ENCODE measurements at regions not wholly inside any gene's neighbourhood (a gene's known extent, or its start where the extent isn't known, plus 50 kb on each side); places are given as distances from the start of the nearest gene placed in this dataset.
"Not testable (repeated sequence)": the region's sequence is repeated elsewhere in the genome, so short reads cannot be mapped to it uniquely, and the experiment has no call there.

DNA sequence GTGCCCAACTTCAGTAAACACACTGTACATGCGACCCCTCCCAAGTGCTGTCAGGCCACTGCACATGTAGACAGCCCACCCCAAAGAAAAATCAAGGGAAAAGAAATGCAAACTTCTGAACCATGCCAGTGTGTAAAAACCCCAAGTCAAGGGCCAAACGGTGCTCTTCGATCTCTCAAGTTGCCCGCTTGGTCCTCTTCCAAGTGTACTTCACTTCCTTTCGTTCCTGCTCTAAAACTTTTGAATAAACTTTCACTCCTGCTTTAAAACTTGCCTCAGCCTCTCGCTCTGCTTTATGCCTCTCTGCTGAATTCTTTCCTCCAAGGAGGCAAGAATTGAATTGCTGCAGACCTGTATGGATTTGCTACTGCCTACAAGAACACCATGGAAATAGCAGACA is 600.7 kb downstream of the KCTD12 start:
- Histone ChIP-seq H3K27me3 (no peaks in the 10 kb centered on the region), H3K36me3 (no peaks in the 10 kb centered on the region), H3K4me1 (peaks cover 0 to 13% (median 3%) of the 10 kb centered on the region in 3 donors), H3K9me3 (no peaks in the 10 kb centered on the region), H3K4me3 (no peak overlapping the region), H3K27ac (peak overlapping the region in 1 of 4 donors; percentile 47)
- no peak for TF ChIP-seq POLR2AphosphoS5 (IDR thresholded peaks at IDR 0.05)
- TF ChIP-seq, protein P1, sequence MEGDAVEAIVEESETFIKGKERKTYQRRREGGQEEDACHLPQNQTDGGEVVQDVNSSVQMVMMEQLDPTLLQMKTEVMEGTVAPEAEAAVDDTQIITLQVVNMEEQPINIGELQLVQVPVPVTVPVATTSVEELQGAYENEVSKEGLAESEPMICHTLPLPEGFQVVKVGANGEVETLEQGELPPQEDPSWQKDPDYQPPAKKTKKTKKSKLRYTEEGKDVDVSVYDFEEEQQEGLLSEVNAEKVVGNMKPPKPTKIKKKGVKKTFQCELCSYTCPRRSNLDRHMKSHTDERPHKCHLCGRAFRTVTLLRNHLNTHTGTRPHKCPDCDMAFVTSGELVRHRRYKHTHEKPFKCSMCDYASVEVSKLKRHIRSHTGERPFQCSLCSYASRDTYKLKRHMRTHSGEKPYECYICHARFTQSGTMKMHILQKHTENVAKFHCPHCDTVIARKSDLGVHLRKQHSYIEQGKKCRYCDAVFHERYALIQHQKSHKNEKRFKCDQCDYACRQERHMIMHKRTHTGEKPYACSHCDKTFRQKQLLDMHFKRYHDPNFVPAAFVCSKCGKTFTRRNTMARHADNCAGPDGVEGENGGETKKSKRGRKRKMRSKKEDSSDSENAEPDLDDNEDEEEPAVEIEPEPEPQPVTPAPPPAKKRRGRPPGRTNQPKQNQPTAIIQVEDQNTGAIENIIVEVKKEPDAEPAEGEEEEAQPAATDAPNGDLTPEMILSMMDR (IDR thresholded peaks at IDR 0.05), result no peak
- no peak for TF ChIP-seq POLR2A (IDR thresholded peaks at IDR 0.05)
- TF ChIP-seq EP300 (IDR thresholded peaks at IDR 0.05), result no peak
- ATAC-seq, result no peak
- WGBS, 2 donors (ENCODE audit: low coverage in 1 of 2), result 82 to 94% methylated on average over 5 to 6 of the region's 6 CpGs

DNA sequence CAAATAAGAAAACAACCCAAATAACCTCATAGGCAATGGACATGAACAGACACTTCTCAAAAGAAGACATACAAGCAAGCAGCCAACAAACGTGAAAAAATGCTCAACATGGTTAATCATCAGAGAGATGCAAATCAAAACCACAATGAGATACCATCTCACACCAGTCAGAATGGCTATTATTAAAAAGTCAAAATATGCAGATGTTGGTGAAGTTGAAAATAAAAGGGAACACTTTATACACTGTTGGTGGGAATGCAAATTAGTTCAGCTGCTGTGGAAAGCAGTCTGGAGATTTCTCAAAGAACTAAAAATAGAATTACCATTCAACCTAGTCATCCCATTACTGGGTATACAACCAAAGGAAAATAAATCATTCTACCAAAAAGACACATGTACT is 606.4 kb downstream of the KCTD12 start:
- H3K36me3 ChIP-seq, H3K9me3 ChIP-seq, H3K27ac ChIP-seq, H3K27me3 ChIP-seq, ATAC-seq, H3K4me1 ChIP-seq, H3K4me3 ChIP-seq: not testable (repeated sequence)
- WGBS, 2 donors (ENCODE audit: low coverage in 1 of 2), result 67 to 71% methylated on average over 1 of the region's 1 CpG

DNA sequence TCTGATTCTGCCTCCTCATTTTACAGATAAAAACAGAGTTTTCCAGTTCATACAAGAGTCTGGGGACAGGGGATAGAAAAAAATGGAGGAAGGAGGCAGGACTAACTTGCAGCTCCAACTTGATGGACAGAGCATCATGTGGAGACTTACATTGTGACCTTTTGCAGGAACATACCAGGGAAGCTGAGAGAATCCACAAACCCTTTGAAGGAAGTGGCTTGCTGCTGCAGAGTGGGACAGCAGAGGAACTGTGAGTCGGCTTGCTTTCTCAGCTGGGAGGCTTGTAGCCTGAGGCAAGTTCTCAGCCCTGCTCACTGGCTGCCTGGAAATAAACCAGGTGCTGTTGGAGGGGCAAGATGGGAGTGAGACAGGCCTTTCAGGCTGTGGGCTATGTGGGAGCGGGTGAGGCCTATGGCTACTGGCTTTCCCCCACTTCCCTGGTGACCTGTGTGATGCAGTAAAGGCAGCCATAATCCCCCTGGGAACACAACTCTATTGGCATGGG is 614.4 kb downstream of the KCTD12 start:
- WGBS, 2 donors (ENCODE audit: low coverage in 1 of 2), result 80% methylated on average over 2 of the region's 2 CpGs; no CpG with 5 or more reads in 1 of the 2 donors
- TF ChIP-seq POLR2AphosphoS5 (IDR thresholded peaks at IDR 0.05), result no peak
- TF ChIP-seq, protein P1 (IDR thresholded peaks at IDR 0.05), result no peak
- no peak for TF ChIP-seq EP300 (IDR thresholded peaks at IDR 0.05)
- no peak for TF ChIP-seq POLR2A (IDR thresholded peaks at IDR 0.05)
- Histone ChIP-seq H3K36me3 (no peaks in the 10 kb centered on the region), H3K4me1 (no peaks in the 10 kb centered on the region), H3K27ac (no peak overlapping the region), H3K9me3 (no peaks in the 10 kb centered on the region), H3K4me3 (no peak overlapping the region), H3K27me3 (no peaks in the 10 kb centered on the region)
- no peak for ATAC-seq

DNA sequence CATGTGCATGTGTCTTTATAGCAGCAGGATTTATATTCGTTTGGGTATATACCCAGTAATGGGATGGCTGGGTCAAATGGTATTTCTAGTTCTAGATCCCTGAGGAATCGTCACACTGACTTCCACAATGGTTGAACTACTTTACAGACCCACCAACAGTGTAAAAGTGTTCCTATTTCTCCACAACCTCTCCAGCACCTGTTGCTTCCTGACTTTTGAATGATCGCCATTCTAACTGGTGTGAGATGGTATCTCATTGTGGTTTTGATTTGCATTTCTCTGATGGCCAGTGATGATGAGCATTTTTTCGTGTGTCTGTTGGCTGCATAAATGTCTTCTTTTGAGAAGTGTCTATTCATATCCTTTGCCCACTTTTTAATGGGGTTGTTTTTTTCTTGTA is 617.9 kb downstream of the KCTD12 start:
- H3K27ac ChIP-seq, H3K27me3 ChIP-seq, ATAC-seq, H3K36me3 ChIP-seq, H3K4me1 ChIP-seq, H3K9me3 ChIP-seq, H3K4me3 ChIP-seq: not testable (repeated sequence)
- 91 to 100% methylated on average over 3 of the region's 4 CpGs for WGBS, 2 donors (ENCODE audit: low coverage in 1 of 2)

DNA sequence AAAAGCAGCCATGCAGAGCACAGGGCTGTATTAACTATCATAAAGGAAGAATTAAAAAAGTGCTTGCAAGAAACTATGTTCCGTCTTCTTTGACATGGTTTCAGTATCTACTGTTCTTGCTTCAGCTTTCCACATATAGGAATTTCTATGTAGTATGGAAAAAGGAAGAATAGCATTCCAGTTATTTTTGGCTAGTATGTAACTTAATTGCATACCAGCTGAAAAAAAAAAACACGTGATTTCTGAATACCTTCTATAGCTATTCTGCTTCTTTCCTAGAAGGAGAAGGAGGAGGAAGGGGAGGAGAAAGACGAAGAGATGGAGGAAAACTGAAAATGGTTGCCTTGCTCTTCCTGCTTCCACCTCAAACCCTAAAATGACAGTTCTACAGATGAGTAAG is 619.0 kb downstream of the KCTD12 start:
- WGBS, 2 donors (ENCODE audit: low coverage in 1 of 2), result 24 to 70% methylated on average over 3 of the region's 3 CpGs
- no peak for ATAC-seq
- no peak for TF ChIP-seq POLR2AphosphoS5 (IDR thresholded peaks at IDR 0.05)
- no peak for TF ChIP-seq EP300 (IDR thresholded peaks at IDR 0.05)
- TF ChIP-seq POLR2A (IDR thresholded peaks at IDR 0.05), result no peak
- TF ChIP-seq, protein P1 (IDR thresholded peaks at IDR 0.05), result no peak
- Histone ChIP-seq H3K36me3 (no peaks in the 10 kb centered on the region), H3K27ac (no peak overlapping the region), H3K27me3 (no peaks in the 10 kb centered on the region), H3K9me3 (no peaks in the 10 kb centered on the region), H3K4me3 (no peak overlapping the region), H3K4me1 (no peaks in the 10 kb centered on the region)

DNA sequence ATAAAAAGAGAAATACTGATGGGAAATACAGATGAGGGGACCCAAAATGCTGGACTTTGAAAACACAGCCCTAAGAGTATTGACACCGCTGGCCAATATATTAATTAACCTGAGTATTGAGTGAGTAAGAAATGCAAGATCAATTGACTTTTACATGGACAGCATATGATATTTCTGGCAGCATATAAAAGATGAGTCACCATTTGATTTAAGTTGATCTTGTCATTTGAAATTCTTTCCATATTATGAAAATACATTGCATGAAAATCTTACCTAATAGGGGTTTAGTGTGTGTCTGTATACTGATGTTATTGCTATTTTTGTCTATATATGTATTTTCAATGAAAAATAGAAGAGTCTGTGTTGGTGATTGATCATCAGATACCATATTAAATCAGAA is 619.6 kb downstream of the KCTD12 start:
- Histone ChIP-seq H3K27me3 (no peaks in the 10 kb centered on the region), H3K4me3 (no peak overlapping the region), H3K4me1 (no peaks in the 10 kb centered on the region), H3K27ac (no peak overlapping the region), H3K36me3 (no peaks in the 10 kb centered on the region), H3K9me3 (no peaks in the 10 kb centered on the region)
- TF ChIP-seq EP300 (IDR thresholded peaks at IDR 0.05) (no peak), POLR2AphosphoS5 (IDR thresholded peaks at IDR 0.05) (no peak), POLR2A (IDR thresholded peaks at IDR 0.05) (no peak)
- TF ChIP-seq, protein P1 (IDR thresholded peaks at IDR 0.05), result no peak
- no peak for ATAC-seq
- 44 to 75% methylated on average over 1 of the region's 1 CpG for WGBS, 2 donors (ENCODE audit: low coverage in 1 of 2)
